UCSD-AML1 (cell line): ENCODE measurements at regions not wholly inside any gene's neighbourhood (a gene's known extent, or its start where the extent isn't known, plus 50 kb on each side); places are given as distances from the start of the nearest gene placed in this dataset.

ENCODE experiments used
- DNase-seq: peaks from one replicate; lab custom pipeline; 2025; ENCODE audit not compliant: unreplicated experiment; lab: John Stamatoyannopoulos, UW

- DNase-seq, result no peak
Measured at GRCh38 chr2:18503376-18504228, 56.9 kb downstream of the RDH14 start.

GRCh38 chr2:18502142-18502541, 58.3 kb downstream of the RDH14 start:
- DNase-seq, result no peak

- no peak for DNase-seq
Measured at GRCh38 chr2:18501729-18502128, 58.7 kb downstream of the RDH14 start.

- no peak for DNase-seq
Measured at GRCh38 chr2:18501156-18501555, 59.3 kb downstream of the RDH14 start.

- no peak for DNase-seq
Measured at GRCh38 chr2:18500333-18500732, 60.1 kb downstream of the RDH14 start.

GRCh38 chr2:18498531-18498930, 61.9 kb downstream of the RDH14 start:
- DNase-seq, result no peak

- no peak for DNase-seq
Measured at GRCh38 chr2:18496516-18496915, 63.9 kb downstream of the RDH14 start.

- DNase-seq, result no peak
Measured at GRCh38 chr2:18495058-18495457, 65.4 kb downstream of the RDH14 start.

- DNase-seq, result no peak
Measured at GRCh38 chr2:18492721-18493120, 67.7 kb downstream of the RDH14 start.

- DNase-seq, result no peak
Measured at GRCh38 chr2:18491577-18491976, 68.9 kb downstream of the RDH14 start.

GRCh38 chr2:18490901-18491300, 69.6 kb downstream of the RDH14 start:
- no peak for DNase-seq

- DNase-seq, result no peak
Measured at GRCh38 chr2:18487106-18487913, 73.1 kb downstream of the RDH14 start.

- no peak for DNase-seq
Measured at GRCh38 chr2:18484625-18485024, 75.8 kb downstream of the RDH14 start.

GRCh38 chr2:18483896-18484295, 76.6 kb downstream of the RDH14 start:
- no peak for DNase-seq

GRCh38 chr2:18482666-18483065, 77.8 kb downstream of the RDH14 start:
- DNase-seq, result no peak

- no peak for DNase-seq
Measured at GRCh38 chr2:18479947-18480369, 80.5 kb downstream of the RDH14 start.

GRCh38 chr2:18477293-18477692, 83.2 kb downstream of the RDH14 start:
- DNase-seq, result no peak

- no peak for DNase-seq
Measured at GRCh38 chr2:18476484-18476883, 84.0 kb downstream of the RDH14 start.

- DNase-seq, result no peak
Measured at GRCh38 chr2:18475884-18476283, 84.6 kb downstream of the RDH14 start.

- DNase-seq, result no peak
Measured at GRCh38 chr2:18474700-18475099, 85.8 kb downstream of the RDH14 start.

- no peak for DNase-seq
Measured at GRCh38 chr2:18473241-18474181, 86.9 kb downstream of the RDH14 start.
